GM21619 (cell line): ENCODE measurements at regions not wholly inside any gene's neighbourhood (a gene's known extent, or its start where the extent isn't known, plus 50 kb on each side); places are given as distances from the start of the nearest gene placed in this dataset.
"Not testable (repeated sequence)": the region's sequence is repeated elsewhere in the genome, so short reads cannot be mapped to it uniquely, and the experiment has no call there.

Experiments
- ATAC-seq: cut with Tn5 transposase; IDR thresholded peaks from one replicate; pipeline ENCODE4 v1.9.1; 2021; ENCODE audit not compliant: unreplicated experiment

GRCh38 chr6:103107985-103108384 is 1714.5 kb downstream of the GRIK2 start:
- ATAC-seq, result no peak

GRCh38 chr6:103105686-103106085 is 1712.2 kb downstream of the GRIK2 start:
- ATAC-seq, result no peak

GRCh38 chr6:103101267-103101666 is 1707.8 kb downstream of the GRIK2 start:
- ATAC-seq, result no peak

- ATAC-seq, result not testable (repeated sequence)
These were observed 1698.9 kb downstream of the GRIK2 start for GRCh38 chr6:103092414-103092813.

GRCh38 chr6:103085801-103086200 is 1692.3 kb downstream of the GRIK2 start:
- ATAC-seq, result no peak

- no peak for ATAC-seq
These were observed 1688.5 kb downstream of the GRIK2 start for GRCh38 chr6:103081876-103082630.

GRCh38 chr6:103081126-103081525 is 1687.6 kb downstream of the GRIK2 start:
- ATAC-seq, result no peak

- no peak for ATAC-seq
These were observed 1687.0 kb downstream of the GRIK2 start for GRCh38 chr6:103080497-103080896.

- ATAC-seq, result peak; percentile 51
These were observed 1686.4 kb downstream of the GRIK2 start for GRCh38 chr6:103079867-103080266.

- no peak for ATAC-seq
These were observed 1668.6 kb downstream of the GRIK2 start for GRCh38 chr6:103062136-103062535.

GRCh38 chr6:103047567-103047966 is 1654.1 kb downstream of the GRIK2 start:
- ATAC-seq, result no peak

- ATAC-seq, result no peak
These were observed 1648.8 kb downstream of the GRIK2 start for GRCh38 chr6:103042336-103042735.

GRCh38 chr6:103036846-103037245 is 1643.3 kb downstream of the GRIK2 start:
- ATAC-seq, result no peak

GRCh38 chr6:103027271-103027931 is 1633.9 kb downstream of the GRIK2 start:
- ATAC-seq, result no peak

- no peak for ATAC-seq
These were observed 1624.9 kb downstream of the GRIK2 start for GRCh38 chr6:103018426-103018825.

- no peak for ATAC-seq
These were observed 1624.4 kb downstream of the GRIK2 start for GRCh38 chr6:103017878-103018277.

- ATAC-seq, result no peak
These were observed 1618.1 kb downstream of the GRIK2 start for GRCh38 chr6:103011605-103012004.

GRCh38 chr6:103002282-103002681 is 1608.8 kb downstream of the GRIK2 start:
- no peak for ATAC-seq

- no peak for ATAC-seq
These were observed 1608.2 kb downstream of the GRIK2 start for GRCh38 chr6:103001724-103002123.

GRCh38 chr6:103000688-103001087 is 1607.2 kb downstream of the GRIK2 start:
- no peak for ATAC-seq

- ATAC-seq, result no peak
These were observed 1602.0 kb downstream of the GRIK2 start for GRCh38 chr6:102995491-102995890.

- ATAC-seq, result no peak
These were observed 1601.4 kb downstream of the GRIK2 start for GRCh38 chr6:102994866-102995265.

- peak; percentile 94 for ATAC-seq
These were observed 1592.6 kb downstream of the GRIK2 start for GRCh38 chr6:102986086-102986485.
